T47D (cell line): ENCODE measurements at regions not wholly inside any gene's neighbourhood (a gene's known extent, or its start where the extent isn't known, plus 50 kb on each side); places are given as distances from the start of the nearest gene placed in this dataset.
"Not testable (repeated sequence)": the region's sequence is repeated elsewhere in the genome, so short reads cannot be mapped to it uniquely, and the experiment has no call there.

Experiments
- DNase-seq, 2 experiments: peaks; one replicate each; pipeline versions ENCODE4 v3.0.0 to v3.0.0-alpha.2; 2011 to 2012; ENCODE audit warnings: low read depth in 1 of 2, low spot score in 1 of 2
- JUND ChIP-seq: IDR thresholded peaks from 2 replicates; pipeline ENCODE4 v1.6.1; 2012; ENCODE audit warnings: low read depth
- in situ Hi-C: cut with HindIII; loops from 2 replicates; pipeline ENCODE4 v1.10.0; 2016; ENCODE audit warnings: low sequenced_read_pairs, low pct_unique_long_range_greater_than_20kb

GRCh38 chr14:48598458-48598857 lies 923.1 kb upstream of the MDGA2 start:
- DNase-seq: no peak
- in situ Hi-C loops: no loop called here
- no peak for TF ChIP-seq JUND

GRCh38 chr14:48586099-48586498 lies 910.7 kb upstream of the MDGA2 start:
- no peak for TF ChIP-seq JUND
- in situ Hi-C loops: no loop called here
- no peak for DNase-seq

GRCh38 chr14:48584031-48584430 lies 908.6 kb upstream of the MDGA2 start:
- no peak for TF ChIP-seq JUND
- in situ Hi-C loops: no loop called here
- DNase-seq: no peak

- TF ChIP-seq JUND: no peak
- in situ Hi-C loops: no loop called here
- DNase-seq: no peak
Observed at GRCh38 chr14:48582938-48583337, 907.5 kb upstream of the MDGA2 start.

- TF ChIP-seq JUND: no peak
- DNase-seq: peak in 1 of 2 experiments; percentile 25
Observed at GRCh38 chr14:48580692-48581091, 905.3 kb upstream of the MDGA2 start.

GRCh38 chr14:48575772-48576171 lies 900.4 kb upstream of the MDGA2 start:
- in situ Hi-C loops: no loop called here
- no peak for TF ChIP-seq JUND
- DNase-seq: no peak

More at GRCh38 chr14:48580692-48581091, 905.3 kb upstream of the MDGA2 start:
- in situ Hi-C loops: no loop called here

GRCh38 chr14:48568688-48569087 lies 893.3 kb upstream of the MDGA2 start:
- in situ Hi-C loops: no loop called here
- TF ChIP-seq JUND: no peak
- no peak for DNase-seq

GRCh38 chr14:48568252-48568651 lies 892.8 kb upstream of the MDGA2 start:
- no peak for DNase-seq
- in situ Hi-C loops: no loop called here
- no peak for TF ChIP-seq JUND

GRCh38 chr14:48563489-48563888 lies 888.1 kb upstream of the MDGA2 start:
- in situ Hi-C loops: no loop called here

GRCh38 chr14:48561438-48561837 lies 886.0 kb upstream of the MDGA2 start:
- peak in 1 of 2 experiments; percentile 86 for DNase-seq

More at GRCh38 chr14:48563489-48563888, 888.1 kb upstream of the MDGA2 start:
- no peak for DNase-seq
- no peak for TF ChIP-seq JUND

GRCh38 chr14:48560421-48560820 lies 885.0 kb upstream of the MDGA2 start:
- no peak for DNase-seq
- in situ Hi-C loops: no loop called here
- no peak for TF ChIP-seq JUND

More at GRCh38 chr14:48561438-48561837, 886.0 kb upstream of the MDGA2 start:
- in situ Hi-C loops: not testable (repeated sequence)

- in situ Hi-C loops: no loop called here
- no peak for TF ChIP-seq JUND
Observed at GRCh38 chr14:48553443-48553842, 878.0 kb upstream of the MDGA2 start.

GRCh38 chr14:48546996-48547395 lies 871.6 kb upstream of the MDGA2 start:
- DNase-seq: no peak
- in situ Hi-C loops: no loop called here
- no peak for TF ChIP-seq JUND

More at GRCh38 chr14:48553443-48553842, 878.0 kb upstream of the MDGA2 start:
- DNase-seq: no peak

GRCh38 chr14:48537600-48537999 lies 862.2 kb upstream of the MDGA2 start:
- no peak for DNase-seq
- in situ Hi-C loops: no loop called here
- TF ChIP-seq JUND: no peak
